ENCODE measurements at regions not wholly inside any gene's neighbourhood (a gene's known extent, or its start where the extent isn't known, plus 50 kb on each side); places are given as distances from the start of the nearest gene placed in this dataset.

GRCh38 chr5:5687113-5687512 is 264.6 kb downstream of the ICE1 start:
- TF ChIP-seq, protein P1, sequence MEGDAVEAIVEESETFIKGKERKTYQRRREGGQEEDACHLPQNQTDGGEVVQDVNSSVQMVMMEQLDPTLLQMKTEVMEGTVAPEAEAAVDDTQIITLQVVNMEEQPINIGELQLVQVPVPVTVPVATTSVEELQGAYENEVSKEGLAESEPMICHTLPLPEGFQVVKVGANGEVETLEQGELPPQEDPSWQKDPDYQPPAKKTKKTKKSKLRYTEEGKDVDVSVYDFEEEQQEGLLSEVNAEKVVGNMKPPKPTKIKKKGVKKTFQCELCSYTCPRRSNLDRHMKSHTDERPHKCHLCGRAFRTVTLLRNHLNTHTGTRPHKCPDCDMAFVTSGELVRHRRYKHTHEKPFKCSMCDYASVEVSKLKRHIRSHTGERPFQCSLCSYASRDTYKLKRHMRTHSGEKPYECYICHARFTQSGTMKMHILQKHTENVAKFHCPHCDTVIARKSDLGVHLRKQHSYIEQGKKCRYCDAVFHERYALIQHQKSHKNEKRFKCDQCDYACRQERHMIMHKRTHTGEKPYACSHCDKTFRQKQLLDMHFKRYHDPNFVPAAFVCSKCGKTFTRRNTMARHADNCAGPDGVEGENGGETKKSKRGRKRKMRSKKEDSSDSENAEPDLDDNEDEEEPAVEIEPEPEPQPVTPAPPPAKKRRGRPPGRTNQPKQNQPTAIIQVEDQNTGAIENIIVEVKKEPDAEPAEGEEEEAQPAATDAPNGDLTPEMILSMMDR (conservative IDR thresholded peaks at IDR 0.05; ENCODE audit: low read depth, low read length) = no peak
- TF ChIP-seq EZH2 (IDR thresholded peaks at IDR 0.05; ENCODE audit: borderline replicate concordance, low read depth, low read length, poor library complexity, severe bottlenecking) = no peak
